Nephron (organoid): ENCODE measurements at regions not wholly inside any gene's neighbourhood (a gene's known extent, or its start where the extent isn't known, plus 50 kb on each side); places are given as distances from the start of the nearest gene placed in this dataset.

Source experiments
- H3K27ac Mint-ChIP-seq, 3 experiments: 2 replicates each; pipeline ENCODE4 v1.8.0; 2020; ENCODE audit warnings: mixed read lengths in 3 of 3, mild to moderate bottlenecking in 2 of 3, moderate library complexity in 1 of 3
- H3K27me3 Mint-ChIP-seq: 2 replicates; pipeline ENCODE4 v1.8.0; 2021; ENCODE audit warnings: low read depth, mild to moderate bottlenecking, moderate library complexity, mixed read lengths
- H3K36me3 Mint-ChIP-seq: 2 replicates; pipeline ENCODE4 v1.8.0; 2020; ENCODE audit warnings: low read depth, mixed read lengths
- H3K4me1 Mint-ChIP-seq: 2 replicates; pipeline ENCODE4 v1.8.0; 2020; ENCODE audit warnings: mixed read lengths
- H3K4me3 Mint-ChIP-seq, 3 experiments: 2 replicates each; pipeline ENCODE4 v1.8.0; 2020; ENCODE audit warnings: mild to moderate bottlenecking in 3 of 3, mixed read lengths in 3 of 3, moderate library complexity in 2 of 3
- H3K9me3 Mint-ChIP-seq: 2 replicates; pipeline ENCODE4 v1.8.0; 2020; ENCODE audit warnings: mixed read lengths
- TF ChIP-seq, protein P1 (sequence below), 3 experiments: fragments of 200-600 bp; sonication (generic); IDR thresholded peaks; one replicate each; pipeline ENCODE4 v1.5.0; 2021; ENCODE audit warnings: antibody characterized with exemption in 3 of 3; ENCODE audit not compliant: unreplicated experiment in 3 of 3

DNA sequence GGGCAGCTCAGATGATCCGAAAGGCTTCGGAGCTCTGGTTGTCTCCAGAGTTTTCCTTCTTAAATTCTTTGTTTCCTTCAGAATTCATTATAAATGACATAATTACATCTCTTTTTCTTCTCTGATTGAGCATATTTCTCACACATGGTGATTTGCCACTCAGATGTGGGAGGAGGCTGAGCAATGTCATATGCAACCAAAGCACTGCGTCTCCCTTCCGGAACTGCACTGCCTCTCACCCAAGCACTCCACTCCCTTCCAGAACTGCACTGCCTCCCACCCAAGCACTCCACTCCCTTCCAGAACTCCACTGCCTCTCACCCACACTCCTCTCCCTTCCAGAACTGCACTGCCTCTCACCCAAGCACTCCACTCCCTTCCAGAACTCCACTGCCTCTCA is 131.5 kb downstream of the SALL1 start:
- Mint-ChIP-seq H3K4me1 (no peaks in the 10 kb centered on the region), H3K36me3 (no peaks in the 10 kb centered on the region), H3K27me3 (peaks cover 12% of the 10 kb centered on the region), H3K27ac (no peak overlapping the region), H3K4me3 (peak overlapping the region in 1 of 3 experiments; percentile 9), H3K9me3 (peaks cover 2% of the 10 kb centered on the region)
- TF ChIP-seq, protein P1, sequence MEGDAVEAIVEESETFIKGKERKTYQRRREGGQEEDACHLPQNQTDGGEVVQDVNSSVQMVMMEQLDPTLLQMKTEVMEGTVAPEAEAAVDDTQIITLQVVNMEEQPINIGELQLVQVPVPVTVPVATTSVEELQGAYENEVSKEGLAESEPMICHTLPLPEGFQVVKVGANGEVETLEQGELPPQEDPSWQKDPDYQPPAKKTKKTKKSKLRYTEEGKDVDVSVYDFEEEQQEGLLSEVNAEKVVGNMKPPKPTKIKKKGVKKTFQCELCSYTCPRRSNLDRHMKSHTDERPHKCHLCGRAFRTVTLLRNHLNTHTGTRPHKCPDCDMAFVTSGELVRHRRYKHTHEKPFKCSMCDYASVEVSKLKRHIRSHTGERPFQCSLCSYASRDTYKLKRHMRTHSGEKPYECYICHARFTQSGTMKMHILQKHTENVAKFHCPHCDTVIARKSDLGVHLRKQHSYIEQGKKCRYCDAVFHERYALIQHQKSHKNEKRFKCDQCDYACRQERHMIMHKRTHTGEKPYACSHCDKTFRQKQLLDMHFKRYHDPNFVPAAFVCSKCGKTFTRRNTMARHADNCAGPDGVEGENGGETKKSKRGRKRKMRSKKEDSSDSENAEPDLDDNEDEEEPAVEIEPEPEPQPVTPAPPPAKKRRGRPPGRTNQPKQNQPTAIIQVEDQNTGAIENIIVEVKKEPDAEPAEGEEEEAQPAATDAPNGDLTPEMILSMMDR (IDR thresholded peaks at IDR 0.05; ENCODE audit: unreplicated experiment in 3 of 3) = no peak

DNA sequence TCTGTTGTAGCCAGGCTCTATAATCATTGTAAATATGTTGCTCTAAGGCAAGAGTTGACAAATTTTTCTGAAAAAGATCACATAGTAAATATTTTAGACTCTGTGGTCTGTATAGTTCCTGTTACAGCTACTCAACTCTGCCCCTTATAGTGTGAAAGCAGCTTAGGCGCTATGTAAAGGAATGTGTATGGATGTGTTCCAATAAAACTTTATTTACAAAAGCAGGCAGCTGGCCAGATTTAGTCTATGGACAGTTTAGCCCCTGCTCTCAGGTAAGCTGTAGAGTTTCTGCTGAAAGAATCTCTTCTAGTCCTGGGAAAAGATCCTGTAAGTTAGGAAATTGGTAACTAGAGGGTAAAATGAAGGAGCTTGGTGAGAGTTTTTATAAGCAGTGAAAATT is 133.1 kb downstream of the SALL1 start:
- H3K9me3 Mint-ChIP-seq = peaks cover 2% of the 10 kb centered on the region
- TF ChIP-seq, protein P1 (IDR thresholded peaks at IDR 0.05; ENCODE audit: unreplicated experiment in 3 of 3) = no peak
- H3K4me3 Mint-ChIP-seq = no peak overlapping the region
- H3K27me3 Mint-ChIP-seq = peaks cover 15% of the 10 kb centered on the region
- no peaks in the 10 kb centered on the region for H3K4me1 Mint-ChIP-seq
- no peaks in the 10 kb centered on the region for H3K36me3 Mint-ChIP-seq
- H3K27ac Mint-ChIP-seq = no peak overlapping the region

DNA sequence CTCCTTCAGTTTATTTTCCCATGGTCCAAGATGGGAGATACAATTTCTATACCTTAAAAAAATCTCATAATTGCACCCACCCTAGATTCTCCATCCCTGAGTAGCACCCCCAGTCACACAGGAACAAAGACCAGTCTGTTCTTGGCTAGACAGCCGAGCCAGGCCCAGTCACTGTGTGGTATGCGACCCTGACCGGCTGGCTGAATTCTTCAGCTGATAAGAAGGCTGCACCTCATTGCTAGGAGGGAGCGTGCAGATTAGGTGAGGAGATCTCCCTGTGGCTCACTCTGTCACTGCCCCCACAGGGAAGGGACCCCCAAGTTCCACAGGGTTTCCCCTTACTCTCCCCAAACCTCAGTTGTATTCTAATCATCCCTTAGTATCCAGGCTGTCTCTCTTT is 138.7 kb downstream of the SALL1 start:
- peaks cover 10% of the 10 kb centered on the region for H3K27me3 Mint-ChIP-seq
- H3K4me1 Mint-ChIP-seq = no peaks in the 10 kb centered on the region
- H3K36me3 Mint-ChIP-seq = no peaks in the 10 kb centered on the region
- H3K27ac Mint-ChIP-seq = no peak overlapping the region
- H3K4me3 Mint-ChIP-seq = no peak overlapping the region
- TF ChIP-seq, protein P1 (IDR thresholded peaks at IDR 0.05; ENCODE audit: unreplicated experiment in 3 of 3) = no peak
- peaks cover 16% of the 10 kb centered on the region for H3K9me3 Mint-ChIP-seq

DNA sequence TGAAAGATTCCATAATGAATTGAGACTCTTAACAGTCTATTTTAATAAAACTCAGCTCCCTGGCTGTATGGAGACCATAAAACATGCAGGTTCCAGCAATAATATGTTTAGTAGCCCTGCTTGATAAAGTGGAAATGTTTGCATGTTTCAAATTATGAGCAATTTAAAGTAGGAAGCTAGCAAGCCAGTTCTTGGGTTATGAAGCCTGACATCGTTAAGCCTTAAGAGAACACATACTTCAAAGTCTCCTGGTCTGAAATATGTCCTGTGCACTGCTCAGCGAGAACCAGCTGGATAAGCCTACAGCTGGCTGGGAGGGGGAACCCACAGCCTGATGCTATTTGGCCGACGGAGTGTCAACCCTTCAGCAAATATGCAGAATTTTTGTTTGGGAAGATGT is 140.3 kb downstream of the SALL1 start:
- Mint-ChIP-seq H3K36me3 (no peaks in the 10 kb centered on the region), H3K9me3 (peaks cover 20% of the 10 kb centered on the region), H3K27ac (no peak overlapping the region), H3K4me3 (no peak overlapping the region), H3K27me3 (peaks cover 10% of the 10 kb centered on the region), H3K4me1 (no peaks in the 10 kb centered on the region)
- TF ChIP-seq, protein P1 (IDR thresholded peaks at IDR 0.05; ENCODE audit: unreplicated experiment in 3 of 3) = no peak

DNA sequence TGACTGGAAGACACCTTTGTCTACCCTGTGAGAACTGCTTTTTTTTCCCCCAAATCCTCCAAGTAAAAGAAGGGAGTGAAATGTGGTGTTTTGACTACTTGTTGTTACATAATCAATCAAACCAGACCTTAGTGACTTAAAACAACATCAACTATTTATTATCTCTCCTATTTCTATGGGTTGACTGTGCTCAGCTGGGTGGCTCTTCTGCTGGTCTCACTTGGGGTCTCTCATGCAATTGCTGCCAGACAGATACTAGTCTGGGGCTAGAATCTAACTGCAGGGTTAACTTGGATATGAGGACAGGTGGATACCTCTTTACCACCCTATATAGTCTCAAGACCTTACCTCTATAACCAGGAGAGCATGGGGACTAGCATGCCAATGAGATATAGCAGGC is 141.3 kb downstream of the SALL1 start:
- TF ChIP-seq, protein P1 (IDR thresholded peaks at IDR 0.05; ENCODE audit: unreplicated experiment in 3 of 3) = no peak
- Mint-ChIP-seq H3K27me3 (peaks cover 10% of the 10 kb centered on the region), H3K9me3 (peaks cover 20% of the 10 kb centered on the region), H3K27ac (no peak overlapping the region), H3K36me3 (no peaks in the 10 kb centered on the region), H3K4me3 (no peak overlapping the region), H3K4me1 (no peaks in the 10 kb centered on the region)

DNA sequence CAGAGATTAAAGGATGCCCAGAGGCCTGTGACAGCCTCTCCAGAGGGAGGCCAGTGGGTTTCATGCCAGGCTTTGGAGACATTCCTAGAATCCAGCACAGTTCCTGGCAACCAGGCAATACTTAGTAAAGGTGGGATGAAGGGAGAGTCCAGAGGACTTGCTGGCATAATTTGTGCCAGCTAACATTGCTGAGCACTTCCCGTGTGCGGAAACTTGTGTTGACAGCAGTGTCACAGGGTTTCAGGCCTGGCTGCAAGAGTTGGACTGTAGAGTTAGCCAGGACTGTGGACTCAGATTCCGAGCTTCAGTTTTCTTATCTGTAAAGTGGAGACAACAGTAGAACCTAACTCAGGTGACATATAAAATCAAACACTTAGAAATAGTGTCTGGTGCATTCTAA is 141.7 kb downstream of the SALL1 start:
- peaks cover 15% of the 10 kb centered on the region for H3K27me3 Mint-ChIP-seq
- no peak overlapping the region for H3K27ac Mint-ChIP-seq
- peaks cover 20% of the 10 kb centered on the region for H3K9me3 Mint-ChIP-seq
- no peaks in the 10 kb centered on the region for H3K4me1 Mint-ChIP-seq
- H3K36me3 Mint-ChIP-seq = no peaks in the 10 kb centered on the region
- TF ChIP-seq, protein P1 (IDR thresholded peaks at IDR 0.05; ENCODE audit: unreplicated experiment in 3 of 3) = no peak
- no peak overlapping the region for H3K4me3 Mint-ChIP-seq
